Loucy (cell line): ENCODE measurements at regions not wholly inside any gene's neighbourhood (a gene's known extent, or its start where the extent isn't known, plus 50 kb on each side); places are given as distances from the start of the nearest gene placed in this dataset.

Experiments used
- H2AFZ ChIP-seq: fragments of 200-600 bp; sonication (generic); 2 replicates; pipeline ENCODE4 v1.6.0; 2016; ENCODE audit warnings: antibody characterized with exemption, mild to moderate bottlenecking, low read length, moderate library complexity
- H3F3A ChIP-seq: fragments of 200-600 bp; 2 replicates; pipeline ENCODE4 v1.6.0; 2016; ENCODE audit warnings: antibody characterized with exemption, low read depth, mild to moderate bottlenecking
- H3K27me3 ChIP-seq: fragments of 200-600 bp; sonication (generic); 2 replicates; pipeline ENCODE4 v1.6.1; 2014; ENCODE audit warnings: low read length, mild to moderate bottlenecking; ENCODE audit not compliant: insufficient read depth, poor library complexity, severe bottlenecking
- H3K36me3 ChIP-seq: fragments of 200-600 bp; sonication (generic); 2 replicates; pipeline ENCODE4 v1.6.1; 2016; ENCODE audit warnings: low read length; ENCODE audit not compliant: insufficient read depth
- H3K4me1 ChIP-seq: fragments of 200-600 bp; sonication (generic); 2 replicates; pipeline ENCODE4 v1.5.1; 2014; ENCODE audit warnings: low read length, mild to moderate bottlenecking; ENCODE audit not compliant: insufficient read depth, poor library complexity, severe bottlenecking
- H3K4me2 ChIP-seq: fragments of 200-600 bp; sonication (generic); 2 replicates; pipeline ENCODE4 v1.6.0; 2014; ENCODE audit warnings: antibody characterized with exemption, low read length, low read depth, mild to moderate bottlenecking; ENCODE audit not compliant: poor library complexity, severe bottlenecking
- H3K4me3 ChIP-seq: fragments of 200-600 bp; sonication (generic); 2 replicates; pipeline ENCODE4 v1.5.1; 2014; ENCODE audit warnings: low read length, mild to moderate bottlenecking, mixed read lengths; ENCODE audit not compliant: poor library complexity, severe bottlenecking
- H3K79me2 ChIP-seq: fragments of 200-600 bp; sonication (generic); 2 replicates; pipeline ENCODE4 v1.6.1; 2014; ENCODE audit warnings: low read length; ENCODE audit not compliant: insufficient read depth
- H3K9ac ChIP-seq: fragments of 200-600 bp; sonication (generic); 2 replicates; pipeline ENCODE4 v1.6.0; 2014; ENCODE audit warnings: mild to moderate bottlenecking, low read depth, low read length, moderate library complexity; ENCODE audit not compliant: poor library complexity, severe bottlenecking
- H3K9me2 ChIP-seq: fragments of 200-600 bp; sonication (generic); replicated peaks from 2 replicates; pipeline ENCODE4 v1.6.1; 2016; ENCODE audit warnings: low read depth, low read length, mixed read lengths
- H3K9me3 ChIP-seq: fragments of 200-600 bp; sonication (generic); 2 replicates; pipeline ENCODE4 v1.6.1; 2014; ENCODE audit warnings: mild to moderate bottlenecking, antibody characterized with exemption, low read length, low read depth; ENCODE audit not compliant: insufficient read depth
- H4K20me1 ChIP-seq: fragments of 200-600 bp; sonication (generic); 2 replicates; pipeline ENCODE4 v1.6.0; 2014; ENCODE audit warnings: antibody characterized with exemption, low read length, mild to moderate bottlenecking; ENCODE audit not compliant: insufficient read depth, poor library complexity, severe bottlenecking
- EZH2phosphoT487 ChIP-seq: fragments of 200-600 bp; IDR thresholded peaks from 2 replicates; pipeline ENCODE4 v1.6.1; 2018; ENCODE audit warnings: antibody characterized with exemption, mild to moderate bottlenecking, moderate library complexity, borderline replicate concordance
- TF ChIP-seq, protein P1 (sequence below): fragments of 200-600 bp; sonication (generic); conservative IDR thresholded peaks from 2 replicates; pipeline ENCODE4 v1.5.1; 2014; ENCODE audit warnings: mild to moderate bottlenecking, antibody characterized with exemption, low read length

DNA sequence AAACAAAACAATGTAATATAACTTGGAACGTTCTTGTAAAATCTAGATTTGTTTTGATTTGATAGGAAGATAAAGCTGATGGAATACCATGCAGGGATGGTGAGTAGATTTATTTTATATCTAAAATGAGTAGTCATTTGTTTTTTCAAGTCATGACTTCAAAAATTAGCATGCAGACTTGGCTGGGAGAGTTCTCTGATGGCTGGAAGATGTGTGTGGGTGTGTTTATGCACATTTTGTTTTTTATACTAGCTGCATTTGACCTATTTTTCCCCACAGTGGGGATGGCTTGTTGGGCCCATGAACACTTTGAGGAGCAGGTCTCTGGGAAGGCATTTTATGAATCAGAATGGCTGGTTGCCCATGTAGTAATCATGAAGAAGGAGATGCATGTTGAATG is 109.2 kb downstream of the MTRR start:
- Histone ChIP-seq H3F3A (no peaks in the 10 kb centered on the region), H3K9ac (no peak overlapping the region), H3K4me1 (no peaks in the 10 kb centered on the region), H3K4me2 (no peak overlapping the region), H4K20me1 (no peaks in the 10 kb centered on the region), H3K79me2 (no peaks in the 10 kb centered on the region), H2AFZ (no peak overlapping the region), H3K36me3 (no peaks in the 10 kb centered on the region), H3K9me2 (no peaks in the 10 kb centered on the region), H3K27me3 (no peaks in the 10 kb centered on the region), H3K4me3 (no peak overlapping the region), H3K9me3 (no peaks in the 10 kb centered on the region)
- TF ChIP-seq EZH2phosphoT487, result no peak
- TF ChIP-seq, protein P1, sequence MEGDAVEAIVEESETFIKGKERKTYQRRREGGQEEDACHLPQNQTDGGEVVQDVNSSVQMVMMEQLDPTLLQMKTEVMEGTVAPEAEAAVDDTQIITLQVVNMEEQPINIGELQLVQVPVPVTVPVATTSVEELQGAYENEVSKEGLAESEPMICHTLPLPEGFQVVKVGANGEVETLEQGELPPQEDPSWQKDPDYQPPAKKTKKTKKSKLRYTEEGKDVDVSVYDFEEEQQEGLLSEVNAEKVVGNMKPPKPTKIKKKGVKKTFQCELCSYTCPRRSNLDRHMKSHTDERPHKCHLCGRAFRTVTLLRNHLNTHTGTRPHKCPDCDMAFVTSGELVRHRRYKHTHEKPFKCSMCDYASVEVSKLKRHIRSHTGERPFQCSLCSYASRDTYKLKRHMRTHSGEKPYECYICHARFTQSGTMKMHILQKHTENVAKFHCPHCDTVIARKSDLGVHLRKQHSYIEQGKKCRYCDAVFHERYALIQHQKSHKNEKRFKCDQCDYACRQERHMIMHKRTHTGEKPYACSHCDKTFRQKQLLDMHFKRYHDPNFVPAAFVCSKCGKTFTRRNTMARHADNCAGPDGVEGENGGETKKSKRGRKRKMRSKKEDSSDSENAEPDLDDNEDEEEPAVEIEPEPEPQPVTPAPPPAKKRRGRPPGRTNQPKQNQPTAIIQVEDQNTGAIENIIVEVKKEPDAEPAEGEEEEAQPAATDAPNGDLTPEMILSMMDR, result no peak

DNA sequence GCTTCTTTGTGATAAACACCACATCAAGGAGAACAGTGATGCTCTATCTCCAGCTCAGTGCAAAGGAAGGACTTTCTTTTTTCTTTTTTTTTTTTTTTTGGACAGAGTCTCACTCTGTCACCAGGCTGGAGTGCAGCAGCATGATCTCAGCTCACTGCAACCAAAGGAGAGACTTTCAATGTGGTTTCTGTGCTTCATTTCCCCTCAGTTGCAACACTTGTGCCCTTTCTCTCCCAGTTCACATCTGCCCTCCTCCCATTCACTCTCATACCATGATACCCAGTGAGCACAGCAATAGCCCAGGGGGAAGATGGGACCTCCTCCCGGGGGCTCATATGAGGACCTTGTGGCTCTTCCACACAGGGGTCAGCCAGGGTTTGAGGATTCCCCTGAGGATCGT is 110.0 kb downstream of the MTRR start:
- H3K4me2 ChIP-seq, result no peak overlapping the region

DNA sequence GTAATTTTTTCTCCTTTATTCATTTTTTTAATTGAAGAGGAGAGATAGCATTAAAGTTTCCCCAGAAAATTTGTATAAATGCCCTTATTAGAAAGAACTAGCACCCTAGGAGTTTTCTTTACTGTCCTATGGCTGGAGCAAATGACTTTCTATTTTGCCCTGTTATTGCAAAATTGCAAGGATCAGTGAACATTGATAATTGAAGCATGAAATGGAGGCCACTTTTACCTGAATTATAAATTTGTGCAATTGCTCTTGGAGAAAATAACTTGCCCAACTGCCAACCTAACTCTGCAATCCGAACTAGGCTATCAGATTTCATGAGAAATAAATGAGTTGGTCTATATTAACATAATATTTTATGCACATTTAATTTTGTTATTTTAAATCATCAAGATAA is 111.9 kb downstream of the MTRR start:
- Histone ChIP-seq H3K79me2 (no peaks in the 10 kb centered on the region), H3K27me3 (no peaks in the 10 kb centered on the region)
- no peak for TF ChIP-seq EZH2phosphoT487
- TF ChIP-seq, protein P1, result no peak

More for the DNA sequence above, 110.0 kb downstream of the MTRR start:
- no peaks in the 10 kb centered on the region for H3K9me3 ChIP-seq
- no peak overlapping the region for H2AFZ ChIP-seq
- no peaks in the 10 kb centered on the region for H3K4me1 ChIP-seq
- H3K4me3 ChIP-seq, result no peak overlapping the region
- H3K9ac ChIP-seq, result no peak overlapping the region
- no peaks in the 10 kb centered on the region for H3F3A ChIP-seq
- H4K20me1 ChIP-seq, result no peaks in the 10 kb centered on the region
- H3K27me3 ChIP-seq, result no peaks in the 10 kb centered on the region
- no peaks in the 10 kb centered on the region for H3K79me2 ChIP-seq
- no peaks in the 10 kb centered on the region for H3K36me3 ChIP-seq
- no peaks in the 10 kb centered on the region for H3K9me2 ChIP-seq
- TF ChIP-seq EZH2phosphoT487, result no peak
- TF ChIP-seq, protein P1, result no peak

More for the DNA sequence above, 111.9 kb downstream of the MTRR start:
- H3K4me1 ChIP-seq, result no peaks in the 10 kb centered on the region
- H2AFZ ChIP-seq, result no peak overlapping the region
- H3K9ac ChIP-seq, result no peak overlapping the region
- H3K4me2 ChIP-seq, result no peak overlapping the region
- no peaks in the 10 kb centered on the region for H4K20me1 ChIP-seq
- no peaks in the 10 kb centered on the region for H3F3A ChIP-seq
- no peaks in the 10 kb centered on the region for H3K36me3 ChIP-seq
- no peaks in the 10 kb centered on the region for H3K9me3 ChIP-seq
- no peaks in the 10 kb centered on the region for H3K9me2 ChIP-seq
- no peak overlapping the region for H3K4me3 ChIP-seq
